ENCODE measurements at regions not wholly inside any gene's neighbourhood (a gene's known extent, or its start where the extent isn't known, plus 50 kb on each side); places are given as distances from the start of the nearest gene placed in this dataset.

GRCh38 chr18:45197526-45197970 lies 417.7 kb upstream of the SLC14A2 start:
- Histone ChIP-seq H3K9me3 (replicated peaks; ENCODE audit: control insufficient read depth, insufficient read depth, low read length) (no peaks in the 10 kb centered on the region), H3K36me3 (ENCODE audit: control insufficient read depth in 2 of 2, extremely low read depth in 1 of 2, insufficient read depth in 2 of 2, low read length in 2 of 2) (no peaks in the 10 kb centered on the region), H3K9me1 (replicated peaks; ENCODE audit: control insufficient read depth, extremely low read depth, insufficient read depth, low read length) (no peaks in the 10 kb centered on the region), H3K4me2 (ENCODE audit: insufficient read depth, low read length) (no peak overlapping the region), H3K4me1 (ENCODE audit: control insufficient read depth, extremely low read depth, insufficient read depth, low read length) (no peaks in the 10 kb centered on the region), H3K27me3 (ENCODE audit: control insufficient read depth in 2 of 2, insufficient read depth in 2 of 2, low read length in 2 of 2) (no peaks in the 10 kb centered on the region), H3K79me2 (ENCODE audit: control insufficient read depth, insufficient read depth, low read length) (no peaks in the 10 kb centered on the region), H4K20me1 (replicated peaks; ENCODE audit: control insufficient read depth, extremely low read depth, insufficient read depth, low read length) (no peaks in the 10 kb centered on the region), H3K4me3 (replicated peaks in 1 of 3; ENCODE audit: insufficient read depth in 1 of 3, low read depth in 1 of 3, low read length in 3 of 3) (no peak overlapping the region), H3K9ac (replicated peaks; ENCODE audit: extremely low read depth, insufficient read depth, low read length) (no peak overlapping the region), H3K27ac (ENCODE audit: insufficient read depth, low read depth, low read length) (no peak overlapping the region), H2AFZ (ENCODE audit: low read depth, low read length) (no peak overlapping the region)
- no peak for TF ChIP-seq CTCF (IDR thresholded peaks at IDR 0.05; ENCODE audit: extremely low read depth in 1 of 2, insufficient read depth in 1 of 2, low read depth in 1 of 2, low read length in 2 of 2)
- TF ChIP-seq FOS (IDR thresholded peaks at IDR 0.05; ENCODE audit: borderline replicate concordance, insufficient read depth, low read length) = no peak
- TF ChIP-seq POLR2A (IDR thresholded peaks at IDR 0.05; ENCODE audit: low read depth, low read length) = no peak
- TF ChIP-seq EZH2 (IDR thresholded peaks at IDR 0.05; ENCODE audit: borderline replicate concordance, low read depth, low read length, severe bottlenecking) = no peak
- no peak for TF ChIP-seq POLR2AphosphoS5 (IDR thresholded peaks at IDR 0.05; ENCODE audit: insufficient read depth, low read depth, low read length)
- no peak for TF ChIP-seq JUN (IDR thresholded peaks at IDR 0.05; ENCODE audit: borderline replicate concordance, insufficient read depth, insufficient read length, low read depth)
- TF ChIP-seq MAX (IDR thresholded peaks at IDR 0.05; ENCODE audit: insufficient read depth, insufficient read length) = no peak
- TF ChIP-seq MYC (IDR thresholded peaks at IDR 0.05; ENCODE audit: low read depth, low read length) = no peak
- no peak for TF ChIP-seq GATA2 (IDR thresholded peaks at IDR 0.05; ENCODE audit: insufficient read depth, insufficient read length, low read depth, low read length)
- dilution Hi-C loops (cut with MboI; ENCODE audit: extremely low pct_ligation_motif_present, low sequenced_read_pairs) (no loop called here), intact Hi-C loops (cut with micrococcal nuclease) (no loop called here)
- FAIRE-seq (no peak), DNase-seq (ENCODE audit: low read depth, low spot score) (no peak)
- no TSS peak for BruUV-seq (replicated peaks)
- POLR2A ChIA-PET = no interaction called here
- CTCF ChIA-PET = interaction anchor here (1.3 kb wide), 1 partner anchor 15 kb away, joined by 4 read pairs; no protein-coding TSS in a partner anchor

Data from endothelial cell of umbilical vein (primary cell).